HG03095 (cell line): ENCODE measurements at regions not wholly inside any gene's neighbourhood (a gene's known extent, or its start where the extent isn't known, plus 50 kb on each side); places are given as distances from the start of the nearest gene placed in this dataset.
"Not testable (repeated sequence)": the region's sequence is repeated elsewhere in the genome, so short reads cannot be mapped to it uniquely, and the experiment has no call there.

Experiments
- ATAC-seq: cut with Tn5 transposase; IDR thresholded peaks from one replicate; pipeline ENCODE4 v1.9.1; 2021; ENCODE audit warnings: moderate library complexity; ENCODE audit not compliant: unreplicated experiment

- ATAC-seq, result no peak
These were observed 466.0 kb downstream of the REEP3 start for GRCh38 chr10:63987212-63987611.

DNA sequence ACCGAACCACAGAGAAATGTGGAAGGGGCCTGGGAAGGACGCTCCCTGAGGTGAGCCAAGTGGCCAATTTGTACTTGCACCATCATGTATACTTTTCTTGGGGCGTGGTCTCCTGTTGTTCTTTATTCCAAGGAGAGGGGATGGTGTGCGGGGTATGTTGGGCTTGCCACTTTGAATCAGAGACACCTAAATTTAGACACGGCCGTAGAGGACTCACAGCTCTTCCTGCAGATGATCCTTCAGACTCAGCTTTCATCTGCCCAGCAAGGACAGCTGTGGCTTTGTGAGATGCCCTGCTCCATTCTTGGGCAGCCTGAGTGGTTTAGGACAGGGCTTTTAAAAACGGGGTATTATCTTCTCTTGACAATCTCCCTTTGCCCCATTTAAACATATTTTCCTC, 473.2 kb downstream of the REEP3 start:
- ATAC-seq, result no peak

- no peak for ATAC-seq
These were observed 486.0 kb downstream of the REEP3 start for GRCh38 chr10:64007157-64007556.

GRCh38 chr10:64010711-64011110, 489.5 kb downstream of the REEP3 start:
- no peak for ATAC-seq

DNA sequence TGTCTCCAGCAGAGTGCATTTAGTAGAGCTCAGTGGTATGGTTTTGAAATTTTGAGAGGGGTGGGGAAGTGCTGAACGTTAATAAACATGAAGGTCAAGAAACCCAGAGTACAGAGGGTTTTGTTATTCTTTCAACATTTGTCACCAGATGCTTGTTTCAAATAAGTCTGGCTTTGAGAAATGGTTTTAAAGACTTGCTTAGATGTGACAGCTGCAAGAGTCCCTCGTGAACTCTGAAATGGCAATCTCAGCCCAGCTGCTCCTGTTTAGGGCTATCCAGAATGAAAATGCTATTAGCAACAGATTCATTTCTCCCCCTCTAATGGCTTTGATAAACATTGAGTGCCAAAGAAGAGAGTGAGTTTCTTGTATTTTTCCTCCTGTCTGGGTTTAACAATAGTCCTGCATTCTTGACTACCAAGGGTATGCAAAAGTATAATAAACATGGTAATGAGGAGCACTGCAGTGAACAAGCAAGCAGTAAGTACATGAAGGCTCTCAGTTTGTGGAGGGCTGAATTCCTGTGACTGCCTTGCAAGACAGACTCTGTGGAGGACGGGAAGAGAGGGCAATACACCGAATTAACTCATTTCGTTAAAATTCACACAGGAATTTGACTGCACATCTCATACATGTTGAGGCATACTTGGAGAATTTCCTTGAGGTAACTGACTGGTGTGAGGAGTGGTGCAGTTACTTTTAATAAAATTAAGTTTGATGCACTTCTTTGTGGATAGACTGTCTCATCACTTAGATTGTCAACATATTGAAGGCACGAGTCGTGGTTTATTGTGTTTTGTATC, 490.9 kb downstream of the REEP3 start:
- no peak for ATAC-seq

DNA sequence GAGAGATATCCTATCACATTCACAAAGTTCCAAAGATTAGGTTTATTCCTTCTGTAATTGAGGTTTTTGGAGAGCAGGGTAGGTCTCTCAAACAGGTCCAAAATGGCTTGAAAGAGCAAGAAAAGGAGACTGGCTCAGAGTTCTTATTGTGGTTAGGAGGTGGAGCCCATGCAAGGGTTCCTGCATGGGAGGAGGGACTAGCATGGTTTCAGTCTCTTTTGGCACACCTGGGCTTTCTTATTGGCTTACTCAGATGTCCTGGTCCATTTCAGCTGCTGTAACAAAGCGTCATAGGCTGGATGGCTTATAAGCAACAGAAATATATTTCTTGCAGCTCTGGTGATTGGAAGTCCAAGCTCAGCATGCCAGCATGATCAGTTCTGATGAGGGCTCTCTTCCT, 493.1 kb downstream of the REEP3 start:
- ATAC-seq, result no peak

GRCh38 chr10:64023926-64024470, 502.8 kb downstream of the REEP3 start:
- ATAC-seq, result no peak

GRCh38 chr10:64033711-64034110, 512.5 kb downstream of the REEP3 start:
- ATAC-seq, result no peak

DNA sequence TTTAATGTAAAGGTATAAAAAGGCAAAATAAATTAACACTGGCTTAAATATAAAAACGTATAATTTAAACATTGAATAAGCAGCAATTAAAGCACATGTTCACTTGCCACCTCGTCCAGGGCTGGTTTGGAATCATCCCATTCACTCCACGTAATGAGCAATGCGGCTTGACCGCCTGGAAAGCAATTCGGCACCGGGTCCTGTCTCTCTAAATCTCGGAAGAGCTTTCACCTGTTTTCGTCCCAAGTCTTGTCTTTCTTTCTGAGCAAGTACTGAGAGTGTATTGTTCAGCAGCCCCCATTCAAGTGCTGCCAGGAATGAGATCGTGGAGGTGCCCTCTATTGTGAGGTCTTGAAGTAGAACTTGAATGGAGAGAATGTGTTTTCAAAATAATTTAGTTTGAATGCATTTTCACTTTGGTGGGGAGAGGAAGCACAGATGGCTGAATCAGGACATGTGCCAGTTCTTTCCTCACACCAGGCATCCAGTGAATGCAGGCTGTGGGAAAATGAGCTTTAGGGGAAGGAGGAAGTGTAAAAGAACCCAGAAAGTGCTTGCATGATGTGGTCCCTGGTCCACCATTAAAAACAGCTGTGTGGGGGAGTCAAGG, 515.2 kb downstream of the REEP3 start:
- ATAC-seq, result no peak

- ATAC-seq, result no peak
These were observed 516.0 kb downstream of the REEP3 start for GRCh38 chr10:64037071-64037661.

- no peak for ATAC-seq
These were observed 516.9 kb downstream of the REEP3 start for GRCh38 chr10:64038107-64038506.

DNA sequence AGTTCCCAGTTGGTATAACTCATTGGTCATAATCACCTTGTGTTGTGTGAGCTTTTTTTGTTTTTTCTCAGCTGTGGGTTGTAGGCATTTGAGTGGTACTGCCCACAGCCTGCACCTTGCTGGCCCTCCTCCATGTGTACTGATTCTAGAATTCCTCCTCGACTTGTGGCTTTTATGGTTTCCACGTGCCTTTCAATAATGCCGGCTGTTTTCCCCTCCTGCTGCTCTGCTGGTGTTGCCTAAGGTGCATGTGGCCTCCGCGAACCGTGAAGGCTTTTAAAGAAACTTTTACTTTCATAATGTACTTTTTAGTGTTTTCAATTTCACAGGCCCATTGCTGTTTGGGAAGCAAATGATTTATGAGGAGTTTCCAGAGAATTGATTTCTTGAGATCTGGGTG, 518.0 kb downstream of the REEP3 start:
- ATAC-seq, result no peak

DNA sequence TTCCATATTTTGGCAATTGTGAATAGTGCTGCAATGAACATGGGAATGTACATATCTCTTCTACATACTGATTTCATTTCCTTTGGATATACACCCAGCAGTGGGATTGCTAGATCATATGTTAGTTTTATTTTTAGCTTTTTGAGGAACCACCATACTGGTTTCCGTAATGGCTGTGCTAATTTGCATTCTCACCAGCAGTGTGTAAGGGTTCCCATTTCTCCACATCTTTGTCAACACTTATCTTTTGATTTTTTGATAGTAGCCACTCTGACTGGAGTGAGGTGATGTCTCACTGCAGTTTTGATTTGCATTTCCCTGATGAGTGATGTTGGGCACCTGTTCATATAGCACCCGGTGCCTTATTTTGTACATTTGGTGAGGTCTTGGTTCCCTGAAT, 519.6 kb downstream of the REEP3 start:
- ATAC-seq, result no peak

GRCh38 chr10:64041185-64041988, 520.2 kb downstream of the REEP3 start:
- ATAC-seq, result peak; percentile 95

- no peak for ATAC-seq
These were observed 520.8 kb downstream of the REEP3 start for GRCh38 chr10:64041989-64042490.

DNA sequence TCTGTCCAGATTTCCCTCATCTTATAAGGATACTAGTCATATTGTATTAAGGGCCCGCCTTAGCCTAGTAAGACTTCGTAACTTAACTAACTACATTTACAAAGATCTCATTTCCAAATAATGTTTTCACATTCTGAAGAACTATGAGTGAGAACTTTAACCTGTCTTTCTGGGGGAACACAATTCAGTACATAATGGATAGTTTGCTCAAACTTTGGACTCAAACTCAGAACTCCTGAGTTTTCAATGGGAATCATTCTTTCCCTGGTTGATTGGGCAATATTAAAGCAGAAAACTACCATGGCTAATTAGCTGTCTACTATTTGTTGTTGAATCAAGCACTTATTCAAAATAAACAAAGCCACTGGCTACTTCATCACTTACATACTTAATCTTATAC, 522.9 kb downstream of the REEP3 start:
- no peak for ATAC-seq

DNA sequence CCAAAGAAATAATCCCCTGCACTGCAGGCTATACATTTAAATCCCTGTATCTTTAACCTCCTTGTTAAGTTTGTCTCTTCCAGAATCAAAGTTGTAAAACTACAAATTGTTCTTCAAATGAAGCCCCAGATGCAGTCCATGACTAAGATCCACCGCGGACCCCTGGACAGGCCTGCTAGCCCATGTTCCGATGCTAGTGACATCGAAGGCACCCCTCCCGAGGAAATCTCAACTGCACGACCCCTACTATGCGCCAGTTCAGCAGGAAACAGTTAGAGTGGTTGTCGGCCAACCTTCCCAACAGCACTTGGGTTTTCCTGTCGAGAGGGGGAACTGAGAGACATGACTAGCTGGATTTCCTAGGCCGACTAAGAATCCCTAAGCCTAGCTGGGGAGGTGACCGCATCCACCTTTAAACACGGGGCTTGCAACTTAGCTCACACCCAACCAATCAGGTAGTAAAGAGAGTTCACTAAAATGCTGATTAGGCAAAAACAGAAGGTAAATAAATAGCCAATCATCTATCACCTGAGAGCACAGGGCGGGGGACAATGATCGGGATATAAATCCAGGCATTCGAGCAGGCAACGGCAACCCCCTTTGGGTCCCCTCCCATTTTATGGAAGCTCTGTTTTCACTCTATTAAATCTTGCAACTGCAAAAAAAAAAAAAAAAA, 523.9 kb downstream of the REEP3 start:
- ATAC-seq, result not testable (repeated sequence)

DNA sequence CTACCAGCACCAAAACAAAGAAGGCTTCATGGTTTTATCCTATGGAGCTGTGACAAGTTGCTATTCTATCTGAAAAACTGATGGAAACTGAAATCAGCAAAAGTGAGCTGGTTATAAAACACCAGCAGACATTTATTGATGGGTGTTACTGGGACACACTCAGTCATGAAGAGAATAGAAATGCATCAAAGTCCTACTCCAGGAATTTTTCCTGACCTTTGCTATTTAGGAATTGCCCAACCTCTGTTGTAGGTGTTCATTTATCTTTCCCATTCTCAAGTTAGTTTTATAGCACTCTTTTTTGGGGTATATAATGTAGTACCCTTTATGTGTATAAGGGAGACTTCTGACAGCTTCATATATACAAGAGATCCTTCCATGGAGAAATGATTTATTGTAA, 533.2 kb downstream of the REEP3 start:
- no peak for ATAC-seq

GRCh38 chr10:64059884-64060283, 538.7 kb downstream of the REEP3 start:
- ATAC-seq, result no peak

DNA sequence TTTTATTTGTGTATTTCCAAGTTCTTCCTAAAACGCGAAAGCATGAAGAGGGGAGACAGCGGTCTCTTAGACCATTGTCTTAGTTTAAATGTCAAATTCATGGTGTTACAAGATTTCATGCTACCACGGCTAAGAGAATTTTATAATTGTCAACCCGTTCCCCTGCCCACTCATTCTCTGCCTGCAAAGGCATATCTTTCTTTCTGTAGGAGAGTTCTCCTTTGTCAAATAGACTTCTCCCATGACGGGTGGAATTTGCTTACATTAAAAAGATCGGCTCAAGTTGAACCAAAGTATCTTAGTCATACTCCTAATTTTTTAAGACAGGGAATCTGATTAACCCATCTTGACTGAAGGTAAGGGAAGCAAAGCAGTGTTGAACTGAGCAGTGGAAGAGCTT, 539.2 kb downstream of the REEP3 start:
- ATAC-seq, result no peak
